ENCODE measurements at regions not wholly inside any gene's neighbourhood (a gene's known extent, or its start where the extent isn't known, plus 50 kb on each side); places are given as distances from the start of the nearest gene placed in this dataset.

GRCh38 chr3:72334681-72335457, 513.4 kb downstream of the SHQ1 start:
- H4K20me1 ChIP-seq (replicated peaks in 1 of 2; ENCODE audit: control insufficient read depth in 1 of 2, insufficient read depth in 2 of 2, low read length in 2 of 2) = peaks cover 0 to 5% of the 10 kb centered on the region in 2 experiments
- H3K27me3 ChIP-seq (replicated peaks in 1 of 4; ENCODE audit: control insufficient read depth in 3 of 4, extremely low read depth in 1 of 4, insufficient read depth in 3 of 4, low read length in 3 of 4) = no peaks in the 10 kb centered on the region; a peak in 1 of 7 replicates
- H3K4me3 ChIP-seq (ENCODE audit: extremely low read depth in 1 of 4, insufficient read depth in 2 of 4, low read depth in 3 of 4, low read length in 4 of 4) = no peak overlapping the region
- no peaks in the 10 kb centered on the region for H3K79me1 ChIP-seq (ENCODE audit: low read depth, low read length)
- H3K23ac ChIP-seq (ENCODE audit: insufficient read length) = no peak overlapping the region
- no peak overlapping the region for H2BK20ac ChIP-seq (ENCODE audit: low read length)
- no peak overlapping the region for H2BK12ac ChIP-seq (ENCODE audit: low read depth, low read length)
- H4K5ac ChIP-seq (ENCODE audit: insufficient read length, low read depth, low read length) = no peak overlapping the region
- no peaks in the 10 kb centered on the region for H3K79me2 ChIP-seq (ENCODE audit: control insufficient read depth in 1 of 2, insufficient read depth in 2 of 2, low read length in 2 of 2)
- H3K4ac ChIP-seq (replicated peaks; ENCODE audit: insufficient read length, low read depth, low read length) = no peak overlapping the region
- ChIA-PET CTCF (ENCODE audit: partially characterized antibody) (interaction anchor here (1.3 to 1.6 kb wide), 5 partner anchors 9 to 380 kb away, joined by 3 to 5 read pairs (median 3); no protein-coding TSS in a partner anchor), POLR2A (ENCODE audit: partially characterized antibody) (interaction anchor here (0.6 kb wide), 1 partner anchor 311 kb away, joined by 3 read pairs; no protein-coding TSS in a partner anchor)
- no peak overlapping the region for H3K56ac ChIP-seq (replicated peaks; ENCODE audit: insufficient read length, low read depth, low read length)
- no peaks in the 10 kb centered on the region for H3K36me3 ChIP-seq (ENCODE audit: control insufficient read depth in 2 of 4, insufficient read depth in 4 of 4, low read length in 3 of 4)
- H3K27ac ChIP-seq (ENCODE audit: low read depth, low read length) = no peak overlapping the region
- H2BK120ac ChIP-seq (replicated peaks; ENCODE audit: low read depth, low read length) = no peak overlapping the region
- H2BK5ac ChIP-seq (ENCODE audit: low read depth, low read length) = peak overlapping the region; percentile 7; the same call in 1 of the 2 replicates
- no peak overlapping the region for H3K14ac ChIP-seq (ENCODE audit: insufficient read length)
- H3K9ac ChIP-seq (replicated peaks in 1 of 4; ENCODE audit: extremely low read depth in 1 of 4, low read depth in 3 of 4, low read length in 3 of 4) = no peak overlapping the region
- WGBS, 2 experiments (ENCODE audit: extremely low coverage in 1 of 2, insufficient coverage in 1 of 2, insufficient read length in 1 of 2, insufficient replicate concordance in 2 of 2, low coverage in 1 of 2, low lambda C conversion rate in 2 of 2, missing lambda C conversion rate in 1 of 2) = 70% methylated on average over 14 of the region's 14 CpGs; no CpG with 5 or more reads in 1 of the 2 experiments
- H2AFZ ChIP-seq (ENCODE audit: low read length) = no peak overlapping the region
- H2AK5ac ChIP-seq (ENCODE audit: low read depth, low read length) = no peak overlapping the region
- no peak overlapping the region for H4K91ac ChIP-seq (replicated peaks; ENCODE audit: insufficient read length, low read length)
- TF ChIP-seq CTBP2 (IDR thresholded peaks at IDR 0.05; ENCODE audit: borderline replicate concordance, insufficient read depth, insufficient read length, low read length) = no peak
- TF ChIP-seq HDAC2 (IDR thresholded peaks at IDR 0.05; ENCODE audit: borderline replicate concordance in 1 of 2, low read depth in 2 of 2, low read length in 2 of 2) = 0 out of 4 replicates have a peak, but pooled peaks of 1 of the 2 experiments have one; percentile 57
- no peak for TF ChIP-seq SRF (IDR thresholded peaks at IDR 0.05; ENCODE audit: low read depth, low read length)
- peak; percentile 19 for TF ChIP-seq ASH2L (IDR thresholded peaks at IDR 0.05; ENCODE audit: low read length)
- no peak for TF ChIP-seq NANOG (IDR thresholded peaks at IDR 0.05; ENCODE audit: insufficient read depth, low read depth, low read length, poor library complexity, severe bottlenecking)
- FAIRE-seq (no peak), DNase-seq (ENCODE audit: low read depth in 1 of 2, low spot score in 2 of 2) (no peak)
- peaks cover 3 to 17% (median 9%) of the 10 kb centered on the region in 4 experiments for H3K4me1 ChIP-seq (replicated peaks in 1 of 4; ENCODE audit: control insufficient read depth in 3 of 4, insufficient read depth in 4 of 4, low read length in 3 of 4)
- no peak overlapping the region for H2BK15ac ChIP-seq (ENCODE audit: low read length)
- no peaks in the 10 kb centered on the region for H3K9me3 ChIP-seq (ENCODE audit: insufficient read depth in 2 of 2, low read depth in 1 of 2, low read length in 1 of 2)
- no peak overlapping the region for H4K8ac ChIP-seq (ENCODE audit: extremely low read depth, insufficient read depth, low read length)
- no peak overlapping the region for H3K18ac ChIP-seq (ENCODE audit: extremely low read depth, low read length)
- peaks cover 6% of the 10 kb centered on the region for H3K23me2 ChIP-seq (ENCODE audit: low read depth, low read length)
- H3K4me2 ChIP-seq (ENCODE audit: insufficient read depth in 1 of 2, low read depth in 2 of 2, low read length in 2 of 2) = 0 out of 4 replicates have a peak overlapping the region, but pooled peaks of 1 of the 2 experiments have one; percentile 30

Data from H1 (cell line).